ENCODE measurements at regions not wholly inside any gene's neighbourhood (a gene's known extent, or its start where the extent isn't known, plus 50 kb on each side); places are given as distances from the start of the nearest gene placed in this dataset.

DNA sequence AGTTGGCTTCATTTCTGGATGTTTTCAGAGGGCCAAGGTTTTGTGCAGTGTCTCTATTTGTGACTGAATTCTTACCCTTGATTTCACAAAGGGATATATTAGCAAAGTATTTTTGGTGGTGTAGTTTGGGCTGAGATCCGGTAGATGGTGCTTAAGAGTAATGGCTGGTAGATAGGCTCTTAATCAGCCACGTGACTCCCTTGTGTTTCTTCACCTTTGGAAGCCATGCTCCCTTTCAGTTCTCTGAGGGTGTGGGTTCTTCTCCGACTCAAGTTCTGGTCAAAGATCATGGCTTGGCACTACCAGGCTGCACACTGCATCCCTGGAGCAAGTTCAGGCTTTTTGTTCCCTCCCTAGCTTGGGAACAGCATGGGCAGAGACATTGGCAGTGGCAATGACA, 887.3 kb downstream of the CDH8 start:
- CTCF ChIA-PET: no interaction called here
- Histone ChIP-seq H3K36me3 (replicated peaks in 1 of 2; ENCODE audit: control insufficient read depth in 1 of 2, insufficient read depth in 2 of 2, low read length in 1 of 2) (no peaks in the 10 kb centered on the region), H3K79me2 (ENCODE audit: insufficient read depth) (no peaks in the 10 kb centered on the region), H3K27ac (ENCODE audit: low read depth in 2 of 2, low read length in 1 of 2) (no peak overlapping the region), H3K4me1 (ENCODE audit: control insufficient read depth in 1 of 2, insufficient read depth in 2 of 2, low read depth in 1 of 2, low read length in 1 of 2) (no peaks in the 10 kb centered on the region), H3K9me3 (no peaks in the 10 kb centered on the region), H3K27me3 (ENCODE audit: insufficient read depth) (no peaks in the 10 kb centered on the region), H3K4me2 (no peak overlapping the region), H3K4me3 (ENCODE audit: low read depth in 2 of 2, low read length in 1 of 2) (no peak overlapping the region), H4K20me1 (ENCODE audit: insufficient read depth) (no peaks in the 10 kb centered on the region), H3K9me2 (no peaks in the 10 kb centered on the region), H3K9ac (no peak overlapping the region), H2AFZ (ENCODE audit: low read depth) (no peak overlapping the region), H3F3A (replicated peaks; ENCODE audit: insufficient read depth) (no peaks in the 10 kb centered on the region)
- DNase-seq: no peak
- POLR2A ChIA-PET: no interaction called here
- TF ChIP-seq GABPA (IDR thresholded peaks at IDR 0.05; ENCODE audit: low read depth): no peak
- no peak for TF ChIP-seq EP300 (IDR thresholded peaks at IDR 0.05; ENCODE audit: borderline replicate concordance in 1 of 2, low read depth in 1 of 2, low read length in 1 of 2)
- TF ChIP-seq YY1 (IDR thresholded peaks at IDR 0.05; ENCODE audit: low read depth): no peak
- no peak for TF ChIP-seq FOXJ3 (CRISPR knock-in tag; IDR thresholded peaks at IDR 0.05)
- no peak for TF ChIP-seq TEAD4 (IDR thresholded peaks at IDR 0.05; ENCODE audit: borderline replicate concordance, insufficient read depth)
- no peak for TF ChIP-seq RCOR1 (IDR thresholded peaks at IDR 0.05; ENCODE audit: low read length)
- no peak for TF ChIP-seq PBX3 (IDR thresholded peaks at IDR 0.05)
- WGBS (ENCODE audit: low lambda C conversion rate): 28% methylated on average over 3 of the region's 3 CpGs

GRCh38 chr16:61146429-61146828, 889.8 kb downstream of the CDH8 start:
- CTCF ChIA-PET: no interaction called here
- Histone ChIP-seq H3K9me2 (no peaks in the 10 kb centered on the region), H4K20me1 (ENCODE audit: insufficient read depth) (no peaks in the 10 kb centered on the region), H3K79me2 (ENCODE audit: insufficient read depth) (no peaks in the 10 kb centered on the region), H3F3A (replicated peaks; ENCODE audit: insufficient read depth) (no peaks in the 10 kb centered on the region), H3K36me3 (replicated peaks in 1 of 2; ENCODE audit: control insufficient read depth in 1 of 2, insufficient read depth in 2 of 2, low read length in 1 of 2) (no peaks in the 10 kb centered on the region), H3K9ac (no peak overlapping the region), H3K4me3 (ENCODE audit: low read depth in 2 of 2, low read length in 1 of 2) (no peak overlapping the region), H3K9me3 (no peaks in the 10 kb centered on the region), H3K4me2 (no peak overlapping the region), H3K27ac (ENCODE audit: low read depth in 2 of 2, low read length in 1 of 2) (no peak overlapping the region), H2AFZ (ENCODE audit: low read depth) (no peak overlapping the region), H3K27me3 (ENCODE audit: insufficient read depth) (no peaks in the 10 kb centered on the region), H3K4me1 (ENCODE audit: control insufficient read depth in 1 of 2, insufficient read depth in 2 of 2, low read depth in 1 of 2, low read length in 1 of 2) (no peaks in the 10 kb centered on the region)
- POLR2A ChIA-PET: no interaction called here
- DNase-seq: no peak
- TF ChIP-seq, protein P1, sequence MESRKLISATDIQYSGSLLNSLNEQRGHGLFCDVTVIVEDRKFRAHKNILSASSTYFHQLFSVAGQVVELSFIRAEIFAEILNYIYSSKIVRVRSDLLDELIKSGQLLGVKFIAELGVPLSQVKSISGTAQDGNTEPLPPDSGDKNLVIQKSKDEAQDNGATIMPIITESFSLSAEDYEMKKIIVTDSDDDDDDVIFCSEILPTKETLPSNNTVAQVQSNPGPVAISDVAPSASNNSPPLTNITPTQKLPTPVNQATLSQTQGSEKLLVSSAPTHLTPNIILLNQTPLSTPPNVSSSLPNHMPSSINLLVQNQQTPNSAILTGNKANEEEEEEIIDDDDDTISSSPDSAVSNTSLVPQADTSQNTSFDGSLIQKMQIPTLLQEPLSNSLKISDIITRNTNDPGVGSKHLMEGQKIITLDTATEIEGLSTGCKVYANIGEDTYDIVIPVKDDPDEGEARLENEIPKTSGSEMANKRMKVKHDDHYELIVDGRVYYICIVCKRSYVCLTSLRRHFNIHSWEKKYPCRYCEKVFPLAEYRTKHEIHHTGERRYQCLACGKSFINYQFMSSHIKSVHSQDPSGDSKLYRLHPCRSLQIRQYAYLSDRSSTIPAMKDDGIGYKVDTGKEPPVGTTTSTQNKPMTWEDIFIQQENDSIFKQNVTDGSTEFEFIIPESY (IDR thresholded peaks at IDR 0.05; ENCODE audit: borderline replicate concordance, low read depth): no peak
- TF ChIP-seq, protein P2, sequence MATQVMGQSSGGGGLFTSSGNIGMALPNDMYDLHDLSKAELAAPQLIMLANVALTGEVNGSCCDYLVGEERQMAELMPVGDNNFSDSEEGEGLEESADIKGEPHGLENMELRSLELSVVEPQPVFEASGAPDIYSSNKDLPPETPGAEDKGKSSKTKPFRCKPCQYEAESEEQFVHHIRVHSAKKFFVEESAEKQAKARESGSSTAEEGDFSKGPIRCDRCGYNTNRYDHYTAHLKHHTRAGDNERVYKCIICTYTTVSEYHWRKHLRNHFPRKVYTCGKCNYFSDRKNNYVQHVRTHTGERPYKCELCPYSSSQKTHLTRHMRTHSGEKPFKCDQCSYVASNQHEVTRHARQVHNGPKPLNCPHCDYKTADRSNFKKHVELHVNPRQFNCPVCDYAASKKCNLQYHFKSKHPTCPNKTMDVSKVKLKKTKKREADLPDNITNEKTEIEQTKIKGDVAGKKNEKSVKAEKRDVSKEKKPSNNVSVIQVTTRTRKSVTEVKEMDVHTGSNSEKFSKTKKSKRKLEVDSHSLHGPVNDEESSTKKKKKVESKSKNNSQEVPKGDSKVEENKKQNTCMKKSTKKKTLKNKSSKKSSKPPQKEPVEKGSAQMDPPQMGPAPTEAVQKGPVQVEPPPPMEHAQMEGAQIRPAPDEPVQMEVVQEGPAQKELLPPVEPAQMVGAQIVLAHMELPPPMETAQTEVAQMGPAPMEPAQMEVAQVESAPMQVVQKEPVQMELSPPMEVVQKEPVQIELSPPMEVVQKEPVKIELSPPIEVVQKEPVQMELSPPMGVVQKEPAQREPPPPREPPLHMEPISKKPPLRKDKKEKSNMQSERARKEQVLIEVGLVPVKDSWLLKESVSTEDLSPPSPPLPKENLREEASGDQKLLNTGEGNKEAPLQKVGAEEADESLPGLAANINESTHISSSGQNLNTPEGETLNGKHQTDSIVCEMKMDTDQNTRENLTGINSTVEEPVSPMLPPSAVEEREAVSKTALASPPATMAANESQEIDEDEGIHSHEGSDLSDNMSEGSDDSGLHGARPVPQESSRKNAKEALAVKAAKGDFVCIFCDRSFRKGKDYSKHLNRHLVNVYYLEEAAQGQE (IDR thresholded peaks at IDR 0.05; ENCODE audit: low read depth, low read length): no peak
- no peak for TF ChIP-seq RCOR1 (IDR thresholded peaks at IDR 0.05; ENCODE audit: low read length)
- no peak for TF ChIP-seq MAX (IDR thresholded peaks at IDR 0.05; ENCODE audit: low read depth)
- TF ChIP-seq GABPA (IDR thresholded peaks at IDR 0.05; ENCODE audit: low read depth): no peak
- TF ChIP-seq TAF1 (IDR thresholded peaks at IDR 0.05; ENCODE audit: borderline replicate concordance, low read depth, low read length): no peak
- TF ChIP-seq CHD2 (IDR thresholded peaks at IDR 0.05; ENCODE audit: low read length, partially characterized antibody): no peak
- TF ChIP-seq FOXM1 (IDR thresholded peaks at IDR 0.05; ENCODE audit: low read depth): no peak
- TF ChIP-seq GATA2 (CRISPR knock-in tag; IDR thresholded peaks at IDR 0.05): no peak
- TF ChIP-seq EZH2phosphoT487 (IDR thresholded peaks at IDR 0.05; ENCODE audit: borderline replicate concordance, low read depth): no peak
- TF ChIP-seq FOSL2 (IDR thresholded peaks at IDR 0.05; ENCODE audit: borderline replicate concordance, low read depth): no peak
- 17% methylated on average over 1 of the region's 1 CpG for WGBS (ENCODE audit: low lambda C conversion rate)

Data from SK-N-SH (cell line).